ENCODE measurements at regions not wholly inside any gene's neighbourhood (a gene's known extent, or its start where the extent isn't known, plus 50 kb on each side); places are given as distances from the start of the nearest gene placed in this dataset.

DNA sequence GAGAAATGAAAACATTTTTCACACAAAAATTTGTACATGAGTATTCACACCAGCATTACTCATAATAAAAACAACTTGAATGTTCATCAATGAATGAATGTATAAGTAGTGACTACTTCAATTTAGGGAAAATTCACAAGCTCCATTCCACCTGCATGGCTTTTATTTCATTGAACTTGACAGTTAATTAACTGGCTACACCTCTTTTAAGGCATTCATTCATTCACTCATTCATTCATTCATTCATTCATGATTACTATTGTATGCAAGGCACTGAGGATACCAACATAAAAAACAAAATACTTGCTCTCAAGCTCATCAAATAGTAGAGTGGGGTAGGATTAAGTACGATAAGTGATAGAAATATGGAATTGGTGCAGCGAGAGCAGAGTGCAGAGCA, 198.3 kb upstream of the DLGAP1 start:
- in situ Hi-C loops (cut with MboI; ENCODE audit: low pct_unique_long_range_greater_than_20kb, low sequenced_read_pairs, unreplicated experiment): no loop called here
- TF ChIP-seq, protein P1, sequence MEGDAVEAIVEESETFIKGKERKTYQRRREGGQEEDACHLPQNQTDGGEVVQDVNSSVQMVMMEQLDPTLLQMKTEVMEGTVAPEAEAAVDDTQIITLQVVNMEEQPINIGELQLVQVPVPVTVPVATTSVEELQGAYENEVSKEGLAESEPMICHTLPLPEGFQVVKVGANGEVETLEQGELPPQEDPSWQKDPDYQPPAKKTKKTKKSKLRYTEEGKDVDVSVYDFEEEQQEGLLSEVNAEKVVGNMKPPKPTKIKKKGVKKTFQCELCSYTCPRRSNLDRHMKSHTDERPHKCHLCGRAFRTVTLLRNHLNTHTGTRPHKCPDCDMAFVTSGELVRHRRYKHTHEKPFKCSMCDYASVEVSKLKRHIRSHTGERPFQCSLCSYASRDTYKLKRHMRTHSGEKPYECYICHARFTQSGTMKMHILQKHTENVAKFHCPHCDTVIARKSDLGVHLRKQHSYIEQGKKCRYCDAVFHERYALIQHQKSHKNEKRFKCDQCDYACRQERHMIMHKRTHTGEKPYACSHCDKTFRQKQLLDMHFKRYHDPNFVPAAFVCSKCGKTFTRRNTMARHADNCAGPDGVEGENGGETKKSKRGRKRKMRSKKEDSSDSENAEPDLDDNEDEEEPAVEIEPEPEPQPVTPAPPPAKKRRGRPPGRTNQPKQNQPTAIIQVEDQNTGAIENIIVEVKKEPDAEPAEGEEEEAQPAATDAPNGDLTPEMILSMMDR (IDR thresholded peaks at IDR 0.05; ENCODE audit: extremely low read depth, insufficient read depth, missing control alignments): no peak
- no peak for DNase-seq (ENCODE audit: low spot score)

DNA sequence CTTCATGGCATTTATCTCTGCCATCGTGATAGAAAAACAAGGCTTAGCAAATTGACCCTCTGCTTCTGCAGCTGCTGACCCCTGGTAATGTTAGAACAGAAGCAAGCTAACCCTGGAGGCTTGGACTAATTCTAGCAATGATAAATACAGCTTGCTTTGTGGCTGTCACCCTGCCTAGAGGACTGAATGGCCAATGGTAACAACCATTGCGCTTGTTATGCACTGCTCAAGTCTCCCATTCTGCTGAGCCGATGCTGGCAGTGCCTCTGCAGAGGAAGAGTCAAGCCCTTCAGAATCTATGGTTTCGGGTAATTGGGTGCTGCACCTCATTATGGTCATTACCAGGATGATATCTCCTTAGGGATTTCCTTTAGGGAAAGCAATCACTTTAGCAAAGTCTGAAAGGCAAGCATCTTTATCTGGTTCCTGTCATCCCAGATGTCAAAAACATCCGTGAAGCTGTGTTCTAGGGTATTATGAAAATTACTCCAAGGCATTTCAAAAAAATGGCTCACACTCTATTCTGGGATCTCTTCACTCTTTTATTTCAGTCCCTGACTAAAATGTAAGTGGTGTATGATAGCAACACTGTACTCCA, 186.8 kb upstream of the DLGAP1 start:
- in situ Hi-C loops (cut with MboI; ENCODE audit: low pct_unique_long_range_greater_than_20kb, low sequenced_read_pairs, unreplicated experiment): no loop called here
- DNase-seq (ENCODE audit: low spot score): no peak

DNA sequence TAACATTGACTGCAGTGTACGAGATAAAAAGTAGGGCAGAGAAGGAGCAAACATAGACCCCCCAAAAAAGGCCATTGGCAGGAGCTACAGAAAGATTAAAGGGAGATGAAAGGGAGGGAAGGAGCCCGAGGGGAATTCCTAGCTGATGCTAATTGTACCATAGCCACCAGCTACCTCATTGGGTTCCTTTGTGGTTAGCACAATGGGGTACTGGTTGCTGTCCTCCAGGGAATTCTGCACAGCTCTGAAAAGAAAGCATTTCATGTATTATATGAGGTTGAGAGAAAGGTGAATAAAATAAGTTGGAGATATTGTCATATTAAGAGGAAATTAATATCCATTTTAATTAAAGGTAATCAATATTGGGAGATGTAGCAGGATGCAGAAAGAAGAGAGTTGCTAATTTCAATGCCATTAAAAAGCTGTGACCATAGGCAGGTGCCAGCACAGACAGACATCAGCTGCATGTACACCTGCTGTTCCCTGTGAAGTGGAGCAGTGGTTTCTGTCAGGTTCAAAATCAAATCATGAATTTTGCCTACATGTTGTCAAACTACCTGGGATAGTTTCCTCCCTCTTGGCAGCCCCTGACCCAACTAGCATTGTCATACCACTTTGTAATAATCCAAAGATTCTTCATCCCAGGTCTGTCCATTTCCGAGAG, 185.4 kb upstream of the DLGAP1 start:
- no peak for DNase-seq (ENCODE audit: low spot score)
- in situ Hi-C loops (cut with MboI; ENCODE audit: low pct_unique_long_range_greater_than_20kb, low sequenced_read_pairs, unreplicated experiment): no loop called here
- TF ChIP-seq, protein P1 (IDR thresholded peaks at IDR 0.05; ENCODE audit: extremely low read depth, insufficient read depth, missing control alignments): no peak

More for the DNA sequence above, 186.8 kb upstream of the DLGAP1 start:
- TF ChIP-seq, protein P1 (IDR thresholded peaks at IDR 0.05; ENCODE audit: extremely low read depth, insufficient read depth, missing control alignments): no peak

DNA sequence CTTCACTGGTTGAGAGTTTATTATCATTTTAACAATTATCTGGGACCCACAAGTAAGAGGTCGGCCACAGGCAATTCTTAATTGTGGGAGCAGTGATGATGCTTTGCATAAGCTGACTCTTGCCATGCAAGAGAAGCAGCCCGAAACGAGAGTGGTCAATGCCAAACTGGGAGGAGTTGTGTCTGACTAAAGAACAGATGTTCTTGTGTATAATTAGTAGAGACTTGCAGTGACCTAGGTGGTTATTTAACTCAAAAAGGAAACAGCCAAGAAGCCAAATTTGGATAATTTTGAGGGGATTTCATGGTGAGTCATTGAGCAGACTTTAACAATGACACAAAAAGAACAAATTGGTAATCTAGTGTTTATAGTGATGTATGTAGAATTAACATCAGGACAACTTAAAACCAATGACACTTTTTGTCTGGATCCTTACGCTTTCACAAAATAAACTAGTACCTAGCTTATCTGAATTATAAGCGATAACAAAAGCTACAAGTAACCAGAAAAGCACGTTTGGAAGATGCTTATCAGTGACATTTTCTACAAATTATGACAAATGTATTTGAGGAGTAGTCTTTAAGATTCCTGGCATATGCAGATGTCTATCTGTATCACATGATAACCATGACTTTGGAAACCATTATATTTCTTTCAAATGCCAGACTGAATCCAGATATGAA, 184.7 kb upstream of the DLGAP1 start:
- peak; percentile 13 for DNase-seq (ENCODE audit: low spot score)
- TF ChIP-seq, protein P1 (IDR thresholded peaks at IDR 0.05; ENCODE audit: extremely low read depth, insufficient read depth, missing control alignments): no peak
- in situ Hi-C loops (cut with MboI; ENCODE audit: low pct_unique_long_range_greater_than_20kb, low sequenced_read_pairs, unreplicated experiment): no loop called here

DNA sequence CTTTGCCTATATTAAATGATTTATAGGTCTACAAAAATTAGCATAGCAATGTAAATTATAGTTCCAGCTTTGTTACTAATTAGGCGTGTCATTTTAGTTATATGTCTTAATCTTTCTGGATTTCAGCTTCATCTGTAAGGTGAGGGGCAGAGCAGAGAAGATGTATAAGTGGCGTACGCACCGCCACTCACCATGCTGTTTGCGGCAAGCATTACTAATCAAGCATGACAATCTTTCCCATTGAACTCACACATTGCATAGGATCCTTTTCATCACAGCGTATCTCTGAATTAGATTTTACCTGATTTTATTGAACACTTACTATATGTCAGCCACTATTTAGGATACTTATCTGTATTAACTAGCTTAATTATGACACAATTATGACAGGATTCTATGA, 183.6 kb upstream of the DLGAP1 start:
- in situ Hi-C loops (cut with MboI; ENCODE audit: low pct_unique_long_range_greater_than_20kb, low sequenced_read_pairs, unreplicated experiment): no loop called here
- TF ChIP-seq, protein P1 (IDR thresholded peaks at IDR 0.05; ENCODE audit: extremely low read depth, insufficient read depth, missing control alignments): no peak
- no peak for DNase-seq (ENCODE audit: low spot score)

DNA sequence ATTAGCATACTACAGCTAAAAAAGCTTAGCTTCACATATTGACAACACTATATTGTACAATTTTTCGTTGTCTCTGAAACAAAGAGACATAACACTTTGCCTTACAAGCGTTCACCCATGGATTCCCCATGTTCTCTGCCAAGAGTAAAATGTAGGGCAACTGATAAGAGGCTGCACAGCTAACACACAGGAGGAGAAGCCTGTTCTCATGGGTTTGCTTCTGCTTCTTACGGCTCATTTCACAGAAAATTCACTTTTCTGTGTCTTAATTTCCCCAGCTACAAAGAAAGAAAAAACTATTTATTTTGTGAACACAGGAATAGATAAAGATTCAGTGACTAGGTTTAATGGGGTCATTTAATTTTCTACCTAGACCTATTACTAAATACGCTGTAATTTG, 182.8 kb upstream of the DLGAP1 start:
- TF ChIP-seq, protein P1 (IDR thresholded peaks at IDR 0.05; ENCODE audit: extremely low read depth, insufficient read depth, missing control alignments): no peak
- DNase-seq (ENCODE audit: low spot score): no peak
- in situ Hi-C loops (cut with MboI; ENCODE audit: low pct_unique_long_range_greater_than_20kb, low sequenced_read_pairs, unreplicated experiment): no loop called here
